PC-9 (cell line): ENCODE measurements at regions not wholly inside any gene's neighbourhood (a gene's known extent, or its start where the extent isn't known, plus 50 kb on each side); places are given as distances from the start of the nearest gene placed in this dataset.

Source experiments
- BruUV-seq: library from RNA; stranded (reverse); fragments of 400-500 nt; replicated peaks from 2 replicates; lab custom pipeline; 2021; lab: Mats Ljungman, UMichigan
- CTCF ChIA-PET: fragments of 300-600 bp; sonication (Branson Sonifier 250); formaldehyde crosslinking; loops from one replicate; lab custom pipeline; 2022; ENCODE audit warnings: antibody characterized with exemption; lab: Charles Lee
- POLR2A ChIA-PET: fragments of 300-600 bp; sonication (Branson Sonifier 250); formaldehyde crosslinking; loops from one replicate; lab custom pipeline; 2022; ENCODE audit warnings: antibody characterized with exemption; ENCODE audit not compliant: unreplicated experiment; lab: Charles Lee
- DNase-seq, 2 experiments: peaks; one replicate each; pipeline versions ENCODE4 v3.0.0 to v3.0.0-alpha.2; 2015 to 2022; ENCODE audit warnings: mixed read lengths in 1 of 2
- H2AFZ ChIP-seq: fragments of 200-600 bp; sonication (generic); 2 replicates; pipeline ENCODE4 v1.8.1; 2017; ENCODE audit warnings: antibody characterized with exemption
- H3F3A ChIP-seq: fragments of 200-600 bp; sonication (generic); 2 replicates; pipeline ENCODE4 v1.8.1; 2017; ENCODE audit warnings: antibody characterized with exemption, mild to moderate bottlenecking, low read depth; ENCODE audit not compliant: insufficient read depth
- H3K27ac ChIP-seq: fragments of 200-600 bp; sonication (generic); 2 replicates; pipeline ENCODE4 v1.6.1; 2016; ENCODE audit warnings: mixed run types
- H3K27me3 ChIP-seq: fragments of 200-600 bp; sonication (generic); 2 replicates; pipeline ENCODE4 v1.6.1; 2016; ENCODE audit warnings: low read depth, mixed run types; ENCODE audit not compliant: insufficient read depth
- H3K36me3 ChIP-seq: fragments of 200-600 bp; sonication (generic); 2 replicates; pipeline ENCODE4 v1.6.1; 2016; ENCODE audit warnings: low read depth, mixed run types
- H3K4me1 ChIP-seq: fragments of 200-600 bp; sonication (generic); replicated peaks from 2 replicates; pipeline ENCODE4 v1.6.1; 2016; ENCODE audit warnings: mixed run types; ENCODE audit not compliant: insufficient read depth
- H3K4me2 ChIP-seq: fragments of 200-600 bp; sonication (generic); 2 replicates; pipeline ENCODE4 v1.6.1; 2017; ENCODE audit warnings: mixed run types
- H3K4me3 ChIP-seq: fragments of 200-600 bp; sonication (generic); 2 replicates; pipeline ENCODE4 v1.6.1; 2016; ENCODE audit warnings: mixed run types
- H3K79me2 ChIP-seq: fragments of 200-600 bp; sonication (generic); 2 replicates; pipeline ENCODE4 v1.6.1; 2017; ENCODE audit warnings: low read depth, mixed run types
- H3K9me2 ChIP-seq: fragments of 200-600 bp; sonication (generic); 2 replicates; pipeline ENCODE4 v1.8.1; 2017; ENCODE audit warnings: mild to moderate bottlenecking; ENCODE audit not compliant: insufficient read depth
- H3K9me3 ChIP-seq: fragments of 200-600 bp; sonication (generic); 2 replicates; pipeline ENCODE4 v1.8.1; 2016; ENCODE audit warnings: low read depth; ENCODE audit not compliant: insufficient read depth
- H4K20me1 ChIP-seq: fragments of 200-600 bp; sonication (generic); 2 replicates; pipeline ENCODE4 v1.8.1; 2017; ENCODE audit not compliant: insufficient read depth
- EZH2 ChIP-seq: fragments of 200-600 bp; sonication (generic); IDR thresholded peaks from 2 replicates; pipeline ENCODE4 v1.8.0; 2017; ENCODE audit warnings: antibody characterized with exemption, low read depth
- intact Hi-C: fragments of 100-400 bp; cut with micrococcal nuclease; formaldehyde crosslinking; loops from one replicate; pipeline ENCODE4 v1.10.0; 2022; ENCODE audit not compliant: unreplicated experiment
- TF ChIP-seq, protein P1 (sequence below): fragments of 200-600 bp; sonication (generic); conservative IDR thresholded peaks from 2 replicates; pipeline ENCODE4 v1.6.1; 2017; ENCODE audit warnings: mixed run types, antibody characterized with exemption, mild to moderate bottlenecking, moderate library complexity

DNA sequence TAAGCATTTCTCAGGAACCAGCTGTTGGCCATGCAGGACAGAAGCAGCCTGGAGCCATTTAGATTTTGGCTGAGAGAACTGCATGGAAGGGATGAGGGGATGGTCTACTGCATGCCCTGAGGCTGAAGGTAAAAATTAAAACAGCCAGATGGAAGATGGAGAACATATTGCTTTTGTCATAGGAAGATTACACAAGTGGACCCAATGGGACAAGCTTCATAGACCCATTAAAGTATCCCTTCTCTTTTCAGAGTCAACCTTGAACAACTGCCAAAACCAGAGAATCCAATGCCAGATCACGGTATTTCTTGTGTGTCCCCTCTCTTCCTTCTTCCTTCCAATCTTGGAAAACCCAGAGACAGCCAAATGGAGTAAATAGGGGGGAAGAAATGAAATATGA lies 253.4 kb downstream of the NR2F1-AS1 start:
- Histone ChIP-seq H3K9me2 (no peaks in the 10 kb centered on the region), H3K27me3 (no peaks in the 10 kb centered on the region), H3K36me3 (no peaks in the 10 kb centered on the region), H3K4me1 (peaks cover 18% of the 10 kb centered on the region), H3K79me2 (no peaks in the 10 kb centered on the region), H3K9me3 (no peaks in the 10 kb centered on the region), H4K20me1 (no peaks in the 10 kb centered on the region), H3K4me2 (no peak overlapping the region), H3F3A (no peaks in the 10 kb centered on the region), H3K27ac (no peak overlapping the region), H3K4me3 (no peak overlapping the region), H2AFZ (no peak overlapping the region)
- POLR2A ChIA-PET: no interaction called here
- BruUV-seq: no TSS peak
- CTCF ChIA-PET: no interaction called here
- intact Hi-C loops: no loop called here
- no peak for DNase-seq
- TF ChIP-seq EZH2: no peak

DNA sequence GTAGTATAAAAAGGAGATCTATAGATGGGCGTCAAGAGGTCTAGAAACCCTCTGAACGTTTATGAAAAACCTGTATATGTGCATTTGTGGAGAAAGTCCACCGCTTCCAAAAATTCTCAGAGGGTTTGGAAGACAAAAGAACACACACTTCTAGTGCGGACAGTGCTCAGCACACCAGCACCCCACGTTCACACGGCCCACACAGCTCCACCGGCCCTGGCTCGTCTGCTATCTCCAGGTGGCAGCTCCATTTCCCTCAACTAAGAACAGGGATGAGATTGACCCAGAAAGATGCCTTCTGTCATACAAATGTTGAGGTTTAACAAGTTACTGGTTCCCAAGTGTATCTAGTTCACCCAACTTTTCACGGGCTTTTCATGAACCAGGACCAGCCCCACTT lies 255.1 kb downstream of the NR2F1-AS1 start:
- DNase-seq: no peak
- Histone ChIP-seq H3F3A (no peaks in the 10 kb centered on the region), H3K27ac (no peak overlapping the region), H3K27me3 (no peaks in the 10 kb centered on the region), H3K4me2 (no peak overlapping the region), H3K4me3 (no peak overlapping the region), H3K9me2 (no peaks in the 10 kb centered on the region), H3K36me3 (no peaks in the 10 kb centered on the region), H3K9me3 (no peaks in the 10 kb centered on the region), H2AFZ (no peak overlapping the region), H4K20me1 (no peaks in the 10 kb centered on the region), H3K79me2 (no peaks in the 10 kb centered on the region), H3K4me1 (peaks cover 13% of the 10 kb centered on the region)
- POLR2A ChIA-PET: no interaction called here
- intact Hi-C loops: no loop called here
- BruUV-seq: no TSS peak
- TF ChIP-seq, protein P1, sequence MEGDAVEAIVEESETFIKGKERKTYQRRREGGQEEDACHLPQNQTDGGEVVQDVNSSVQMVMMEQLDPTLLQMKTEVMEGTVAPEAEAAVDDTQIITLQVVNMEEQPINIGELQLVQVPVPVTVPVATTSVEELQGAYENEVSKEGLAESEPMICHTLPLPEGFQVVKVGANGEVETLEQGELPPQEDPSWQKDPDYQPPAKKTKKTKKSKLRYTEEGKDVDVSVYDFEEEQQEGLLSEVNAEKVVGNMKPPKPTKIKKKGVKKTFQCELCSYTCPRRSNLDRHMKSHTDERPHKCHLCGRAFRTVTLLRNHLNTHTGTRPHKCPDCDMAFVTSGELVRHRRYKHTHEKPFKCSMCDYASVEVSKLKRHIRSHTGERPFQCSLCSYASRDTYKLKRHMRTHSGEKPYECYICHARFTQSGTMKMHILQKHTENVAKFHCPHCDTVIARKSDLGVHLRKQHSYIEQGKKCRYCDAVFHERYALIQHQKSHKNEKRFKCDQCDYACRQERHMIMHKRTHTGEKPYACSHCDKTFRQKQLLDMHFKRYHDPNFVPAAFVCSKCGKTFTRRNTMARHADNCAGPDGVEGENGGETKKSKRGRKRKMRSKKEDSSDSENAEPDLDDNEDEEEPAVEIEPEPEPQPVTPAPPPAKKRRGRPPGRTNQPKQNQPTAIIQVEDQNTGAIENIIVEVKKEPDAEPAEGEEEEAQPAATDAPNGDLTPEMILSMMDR: no peak
- TF ChIP-seq EZH2: no peak
- CTCF ChIA-PET: no interaction called here

DNA sequence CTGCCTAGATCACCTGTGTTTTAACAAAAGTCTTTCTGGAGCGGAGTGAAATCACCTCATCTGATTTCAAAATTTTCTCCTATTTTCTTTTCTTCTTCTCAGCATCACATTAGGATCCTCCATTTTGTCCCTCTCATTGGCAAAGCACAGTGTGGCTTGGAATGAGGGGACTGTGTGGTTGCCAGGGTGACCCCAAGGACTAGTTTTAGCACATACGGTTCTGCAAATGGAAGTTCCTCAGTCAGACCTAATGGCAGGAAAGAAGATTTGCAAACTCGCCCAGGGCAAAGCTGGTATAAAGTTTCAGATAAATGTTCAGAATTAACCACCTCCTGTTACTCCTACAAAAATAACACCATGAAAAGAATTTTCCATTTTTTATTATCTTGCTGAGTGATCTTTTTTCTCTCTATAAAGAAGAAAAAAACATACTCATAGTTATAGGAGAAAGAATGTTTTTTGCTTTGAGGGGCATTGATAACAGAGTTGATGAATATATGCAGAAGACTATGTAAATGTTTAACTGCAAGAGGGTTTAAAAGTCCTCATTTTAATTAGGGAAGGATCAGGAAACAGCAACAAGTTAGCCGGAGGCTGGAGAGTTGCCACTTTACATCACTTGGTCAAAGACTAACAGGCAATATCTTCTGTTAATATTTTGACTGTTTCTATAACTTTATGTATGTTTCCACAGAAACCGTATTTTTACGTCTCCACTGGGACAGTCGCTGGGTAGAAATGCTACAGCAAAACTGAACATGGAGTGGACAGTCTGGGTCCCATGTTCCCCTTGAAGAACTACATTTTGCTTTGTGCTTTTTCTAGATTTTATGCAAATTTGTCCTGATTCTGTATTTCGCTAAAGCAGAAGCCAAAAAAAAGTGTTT lies 257.8 kb downstream of the NR2F1-AS1 start:
- no peak overlapping the region for H3K4me3 ChIP-seq
- no peaks in the 10 kb centered on the region for H3K79me2 ChIP-seq
- intact Hi-C loops: no loop called here
- H3K27ac ChIP-seq: no peak overlapping the region
- H4K20me1 ChIP-seq: no peaks in the 10 kb centered on the region
- H3K9me3 ChIP-seq: no peaks in the 10 kb centered on the region
- BruUV-seq: no TSS peak
- no peak overlapping the region for H3K4me2 ChIP-seq
- peak in 1 of 2 experiments; percentile 5 for DNase-seq
- no peaks in the 10 kb centered on the region; the same call in 1 of the 2 replicates for H3F3A ChIP-seq
- no peaks in the 10 kb centered on the region for H3K36me3 ChIP-seq
- no peaks in the 10 kb centered on the region for H3K4me1 ChIP-seq
- no peak for TF ChIP-seq EZH2
- TF ChIP-seq, protein P1: no peak
- H2AFZ ChIP-seq: no peak overlapping the region
- no peaks in the 10 kb centered on the region for H3K9me2 ChIP-seq
- ChIA-PET POLR2A (no interaction called here), CTCF (no interaction called here)
- no peaks in the 10 kb centered on the region for H3K27me3 ChIP-seq
